GM23338 (cell line): ENCODE measurements at regions not wholly inside any gene's neighbourhood (a gene's known extent, or its start where the extent isn't known, plus 50 kb on each side); places are given as distances from the start of the nearest gene placed in this dataset.

Source experiments
- ATAC-seq: fragments of 200-7000 bp; cut with Tn5 transposase; 3 replicates; pipeline ENCODE4 v1.9.1; 2020
- DNase-seq: peaks from one replicate; pipeline ENCODE4 v3.0.0-alpha.2; 2015; ENCODE audit warnings: low spot score
- H2AFZ ChIP-seq: fragments of 200-600 bp; sonication (generic); 2 replicates; pipeline ENCODE4 v1.8.0; 2016; ENCODE audit warnings: antibody characterized with exemption, mild to moderate bottlenecking, moderate library complexity
- H3F3A ChIP-seq: fragments of 200-600 bp; sonication (generic); replicated peaks from 2 replicates; pipeline ENCODE4 v1.8.0; 2017; ENCODE audit warnings: antibody characterized with exemption, mixed run types, low read depth
- H3K27ac ChIP-seq: fragments of 200-600 bp; sonication (generic); 2 replicates; pipeline ENCODE4 v1.6.1; 2016; ENCODE audit warnings: low read depth
- H3K27me3 ChIP-seq: fragments of 200-600 bp; sonication (generic); 2 replicates; pipeline ENCODE4 v1.8.0; 2016; ENCODE audit warnings: mild to moderate bottlenecking, mixed run types, moderate library complexity; ENCODE audit not compliant: insufficient read depth
- H3K36me3 ChIP-seq: fragments of 200-600 bp; sonication (generic); 2 replicates; pipeline ENCODE4 v1.8.0; 2016; ENCODE audit warnings: mild to moderate bottlenecking; ENCODE audit not compliant: insufficient read depth
- H3K4me1 ChIP-seq: fragments of 200-600 bp; sonication (generic); 2 replicates; pipeline ENCODE4 v1.8.0; 2016; ENCODE audit warnings: mild to moderate bottlenecking, moderate library complexity; ENCODE audit not compliant: insufficient read depth
- H3K4me2 ChIP-seq: fragments of 200-600 bp; sonication (generic); 2 replicates; pipeline ENCODE4 v1.7.1; 2017; ENCODE audit warnings: mixed run types
- H3K4me3 ChIP-seq: fragments of 200-600 bp; sonication (generic); 2 replicates; pipeline ENCODE4 v1.6.1; 2016; ENCODE audit warnings: mixed run types
- H3K79me2 ChIP-seq: fragments of 200-600 bp; sonication (generic); replicated peaks from 2 replicates; pipeline ENCODE4 v1.8.0; 2017; ENCODE audit warnings: mild to moderate bottlenecking; ENCODE audit not compliant: insufficient read depth
- H3K9me2 ChIP-seq: fragments of 200-600 bp; sonication (generic); 2 replicates; pipeline ENCODE4 v1.8.0; 2017; ENCODE audit not compliant: insufficient read depth
- H4K20me1 ChIP-seq: fragments of 200-600 bp; sonication (generic); replicated peaks from 2 replicates; pipeline ENCODE4 v1.8.0; 2017; ENCODE audit warnings: mild to moderate bottlenecking; ENCODE audit not compliant: insufficient read depth
- H3K27ac Mint-ChIP-seq: 2 replicates; pipeline ENCODE4 v1.8.0; 2020; ENCODE audit warnings: inconsistent platforms, mild to moderate bottlenecking, moderate library complexity, mixed read lengths
- H3K27me3 Mint-ChIP-seq: 3 replicates; pipeline ENCODE4 v1.8.0; 2022; ENCODE audit warnings: low read depth, mild to moderate bottlenecking, moderate library complexity, mixed read lengths, inconsistent platforms; ENCODE audit not compliant: insufficient read depth, poor library complexity
- H3K36me3 Mint-ChIP-seq: 3 replicates; pipeline ENCODE4 v1.8.0; 2021; ENCODE audit warnings: low read depth, mild to moderate bottlenecking, inconsistent platforms, moderate library complexity, mixed read lengths
- H3K4me1 Mint-ChIP-seq: 3 replicates; pipeline ENCODE4 v1.8.0; 2020; ENCODE audit warnings: mild to moderate bottlenecking, inconsistent platforms, mixed read lengths
- H3K4me3 Mint-ChIP-seq: 3 replicates; pipeline ENCODE4 v1.8.0; 2021; ENCODE audit warnings: moderate library complexity, mild to moderate bottlenecking, inconsistent platforms, mixed read lengths
- H3K9me3 Mint-ChIP-seq: 3 replicates; pipeline ENCODE4 v1.8.0; 2020; ENCODE audit warnings: moderate library complexity, mild to moderate bottlenecking, inconsistent platforms, mixed read lengths
- JUNB ChIP-seq: IDR thresholded peaks from one replicate; pipeline ENCODE4 v1.6.1; 2016; ENCODE audit warnings: antibody characterized with exemption; ENCODE audit not compliant: unreplicated experiment
- NANOG ChIP-seq: IDR thresholded peaks from 2 replicates; pipeline ENCODE4 v1.6.1; 2016; ENCODE audit warnings: antibody characterized with exemption, borderline replicate concordance
- POLR2AphosphoS5 ChIP-seq: IDR thresholded peaks from 2 replicates; pipeline ENCODE4 v1.6.1; 2016; ENCODE audit warnings: antibody characterized with exemption, low read depth
- STAT1 ChIP-seq: IDR thresholded peaks from one replicate; pipeline ENCODE4 v1.6.1; 2016; ENCODE audit warnings: antibody characterized with exemption; ENCODE audit not compliant: unreplicated experiment
- ZNF114 ChIP-seq: fragments of 250-450 bp; sonication (Bioruptor Pico); IDR thresholded peaks from 2 replicates; pipeline ENCODE4 v1.5.0; 2020; ENCODE audit warnings: mild to moderate bottlenecking, moderate library complexity
- TF ChIP-seq, protein P1 (sequence below): IDR thresholded peaks from one replicate; pipeline ENCODE4 v1.6.1; 2018; ENCODE audit warnings: antibody characterized with exemption; ENCODE audit not compliant: unreplicated experiment
- TF ChIP-seq, protein P2 (sequence below): fragments of 250-450 bp; sonication (Bioruptor Pico); IDR thresholded peaks from 2 replicates; pipeline ENCODE4 v1.5.0; 2020; ENCODE audit warnings: mild to moderate bottlenecking, moderate library complexity

DNA sequence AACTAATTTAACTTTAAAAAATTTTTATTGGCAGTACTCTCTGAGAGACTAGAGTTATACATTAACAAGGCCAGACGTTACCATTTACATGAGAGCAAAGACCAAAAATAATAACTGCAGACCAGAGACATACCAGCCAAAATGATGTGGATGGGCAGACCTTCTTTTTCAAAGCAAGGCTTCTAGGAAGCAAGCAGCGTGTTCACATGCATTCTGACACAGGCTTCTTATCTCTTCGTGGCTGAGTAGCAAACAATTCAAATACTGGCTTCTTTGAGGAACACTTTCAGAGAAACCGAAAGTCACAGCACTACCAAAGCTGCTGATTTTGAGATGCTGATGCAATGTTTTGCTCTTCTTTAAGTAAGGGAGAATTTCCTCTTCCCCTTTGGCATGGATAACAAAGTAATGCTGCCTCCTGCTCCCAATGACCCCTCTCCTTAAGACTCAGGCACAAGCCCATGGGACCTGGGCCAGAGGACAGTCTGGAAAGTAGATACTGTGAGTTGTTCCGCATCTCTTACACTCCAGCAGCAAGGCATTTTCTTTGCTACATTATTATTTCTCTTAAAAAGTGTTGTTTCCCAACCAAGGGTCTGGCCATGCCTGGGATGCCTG, 181.9 kb downstream of the MREG start:
- no peaks in the 10 kb centered on the region for H3K9me3 Mint-ChIP-seq
- H3K36me3 Mint-ChIP-seq = no peaks in the 10 kb centered on the region
- no peaks in the 10 kb centered on the region for H3K27me3 Mint-ChIP-seq
- Histone ChIP-seq H3K27ac (no peak overlapping the region), H3K4me3 (no peak overlapping the region), H3K79me2 (no peaks in the 10 kb centered on the region), H2AFZ (peak overlapping the region; percentile 24; the same call in 1 of the 2 replicates), H3F3A (no peaks in the 10 kb centered on the region), H4K20me1 (no peaks in the 10 kb centered on the region), H3K4me1 (peaks cover 3% of the 10 kb centered on the region; the same call in 1 of the 2 replicates), H3K4me2 (no peak overlapping the region), H3K9me2 (no peaks in the 10 kb centered on the region), H3K36me3 (no peaks in the 10 kb centered on the region), H3K27me3 (no peaks in the 10 kb centered on the region)
- DNase-seq = no peak
- H3K4me3 Mint-ChIP-seq = no peak overlapping the region
- ATAC-seq = no peak
- peak overlapping the region; percentile 63; the same call in 1 of the 2 replicates for H3K27ac Mint-ChIP-seq
- H3K4me1 Mint-ChIP-seq = peaks cover 16% of the 10 kb centered on the region
- TF ChIP-seq, protein P1, sequence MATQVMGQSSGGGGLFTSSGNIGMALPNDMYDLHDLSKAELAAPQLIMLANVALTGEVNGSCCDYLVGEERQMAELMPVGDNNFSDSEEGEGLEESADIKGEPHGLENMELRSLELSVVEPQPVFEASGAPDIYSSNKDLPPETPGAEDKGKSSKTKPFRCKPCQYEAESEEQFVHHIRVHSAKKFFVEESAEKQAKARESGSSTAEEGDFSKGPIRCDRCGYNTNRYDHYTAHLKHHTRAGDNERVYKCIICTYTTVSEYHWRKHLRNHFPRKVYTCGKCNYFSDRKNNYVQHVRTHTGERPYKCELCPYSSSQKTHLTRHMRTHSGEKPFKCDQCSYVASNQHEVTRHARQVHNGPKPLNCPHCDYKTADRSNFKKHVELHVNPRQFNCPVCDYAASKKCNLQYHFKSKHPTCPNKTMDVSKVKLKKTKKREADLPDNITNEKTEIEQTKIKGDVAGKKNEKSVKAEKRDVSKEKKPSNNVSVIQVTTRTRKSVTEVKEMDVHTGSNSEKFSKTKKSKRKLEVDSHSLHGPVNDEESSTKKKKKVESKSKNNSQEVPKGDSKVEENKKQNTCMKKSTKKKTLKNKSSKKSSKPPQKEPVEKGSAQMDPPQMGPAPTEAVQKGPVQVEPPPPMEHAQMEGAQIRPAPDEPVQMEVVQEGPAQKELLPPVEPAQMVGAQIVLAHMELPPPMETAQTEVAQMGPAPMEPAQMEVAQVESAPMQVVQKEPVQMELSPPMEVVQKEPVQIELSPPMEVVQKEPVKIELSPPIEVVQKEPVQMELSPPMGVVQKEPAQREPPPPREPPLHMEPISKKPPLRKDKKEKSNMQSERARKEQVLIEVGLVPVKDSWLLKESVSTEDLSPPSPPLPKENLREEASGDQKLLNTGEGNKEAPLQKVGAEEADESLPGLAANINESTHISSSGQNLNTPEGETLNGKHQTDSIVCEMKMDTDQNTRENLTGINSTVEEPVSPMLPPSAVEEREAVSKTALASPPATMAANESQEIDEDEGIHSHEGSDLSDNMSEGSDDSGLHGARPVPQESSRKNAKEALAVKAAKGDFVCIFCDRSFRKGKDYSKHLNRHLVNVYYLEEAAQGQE = no peak
- TF ChIP-seq STAT1 = no peak
- TF ChIP-seq NANOG = no peak
- TF ChIP-seq POLR2AphosphoS5 = no peak
- TF ChIP-seq, protein P2, sequence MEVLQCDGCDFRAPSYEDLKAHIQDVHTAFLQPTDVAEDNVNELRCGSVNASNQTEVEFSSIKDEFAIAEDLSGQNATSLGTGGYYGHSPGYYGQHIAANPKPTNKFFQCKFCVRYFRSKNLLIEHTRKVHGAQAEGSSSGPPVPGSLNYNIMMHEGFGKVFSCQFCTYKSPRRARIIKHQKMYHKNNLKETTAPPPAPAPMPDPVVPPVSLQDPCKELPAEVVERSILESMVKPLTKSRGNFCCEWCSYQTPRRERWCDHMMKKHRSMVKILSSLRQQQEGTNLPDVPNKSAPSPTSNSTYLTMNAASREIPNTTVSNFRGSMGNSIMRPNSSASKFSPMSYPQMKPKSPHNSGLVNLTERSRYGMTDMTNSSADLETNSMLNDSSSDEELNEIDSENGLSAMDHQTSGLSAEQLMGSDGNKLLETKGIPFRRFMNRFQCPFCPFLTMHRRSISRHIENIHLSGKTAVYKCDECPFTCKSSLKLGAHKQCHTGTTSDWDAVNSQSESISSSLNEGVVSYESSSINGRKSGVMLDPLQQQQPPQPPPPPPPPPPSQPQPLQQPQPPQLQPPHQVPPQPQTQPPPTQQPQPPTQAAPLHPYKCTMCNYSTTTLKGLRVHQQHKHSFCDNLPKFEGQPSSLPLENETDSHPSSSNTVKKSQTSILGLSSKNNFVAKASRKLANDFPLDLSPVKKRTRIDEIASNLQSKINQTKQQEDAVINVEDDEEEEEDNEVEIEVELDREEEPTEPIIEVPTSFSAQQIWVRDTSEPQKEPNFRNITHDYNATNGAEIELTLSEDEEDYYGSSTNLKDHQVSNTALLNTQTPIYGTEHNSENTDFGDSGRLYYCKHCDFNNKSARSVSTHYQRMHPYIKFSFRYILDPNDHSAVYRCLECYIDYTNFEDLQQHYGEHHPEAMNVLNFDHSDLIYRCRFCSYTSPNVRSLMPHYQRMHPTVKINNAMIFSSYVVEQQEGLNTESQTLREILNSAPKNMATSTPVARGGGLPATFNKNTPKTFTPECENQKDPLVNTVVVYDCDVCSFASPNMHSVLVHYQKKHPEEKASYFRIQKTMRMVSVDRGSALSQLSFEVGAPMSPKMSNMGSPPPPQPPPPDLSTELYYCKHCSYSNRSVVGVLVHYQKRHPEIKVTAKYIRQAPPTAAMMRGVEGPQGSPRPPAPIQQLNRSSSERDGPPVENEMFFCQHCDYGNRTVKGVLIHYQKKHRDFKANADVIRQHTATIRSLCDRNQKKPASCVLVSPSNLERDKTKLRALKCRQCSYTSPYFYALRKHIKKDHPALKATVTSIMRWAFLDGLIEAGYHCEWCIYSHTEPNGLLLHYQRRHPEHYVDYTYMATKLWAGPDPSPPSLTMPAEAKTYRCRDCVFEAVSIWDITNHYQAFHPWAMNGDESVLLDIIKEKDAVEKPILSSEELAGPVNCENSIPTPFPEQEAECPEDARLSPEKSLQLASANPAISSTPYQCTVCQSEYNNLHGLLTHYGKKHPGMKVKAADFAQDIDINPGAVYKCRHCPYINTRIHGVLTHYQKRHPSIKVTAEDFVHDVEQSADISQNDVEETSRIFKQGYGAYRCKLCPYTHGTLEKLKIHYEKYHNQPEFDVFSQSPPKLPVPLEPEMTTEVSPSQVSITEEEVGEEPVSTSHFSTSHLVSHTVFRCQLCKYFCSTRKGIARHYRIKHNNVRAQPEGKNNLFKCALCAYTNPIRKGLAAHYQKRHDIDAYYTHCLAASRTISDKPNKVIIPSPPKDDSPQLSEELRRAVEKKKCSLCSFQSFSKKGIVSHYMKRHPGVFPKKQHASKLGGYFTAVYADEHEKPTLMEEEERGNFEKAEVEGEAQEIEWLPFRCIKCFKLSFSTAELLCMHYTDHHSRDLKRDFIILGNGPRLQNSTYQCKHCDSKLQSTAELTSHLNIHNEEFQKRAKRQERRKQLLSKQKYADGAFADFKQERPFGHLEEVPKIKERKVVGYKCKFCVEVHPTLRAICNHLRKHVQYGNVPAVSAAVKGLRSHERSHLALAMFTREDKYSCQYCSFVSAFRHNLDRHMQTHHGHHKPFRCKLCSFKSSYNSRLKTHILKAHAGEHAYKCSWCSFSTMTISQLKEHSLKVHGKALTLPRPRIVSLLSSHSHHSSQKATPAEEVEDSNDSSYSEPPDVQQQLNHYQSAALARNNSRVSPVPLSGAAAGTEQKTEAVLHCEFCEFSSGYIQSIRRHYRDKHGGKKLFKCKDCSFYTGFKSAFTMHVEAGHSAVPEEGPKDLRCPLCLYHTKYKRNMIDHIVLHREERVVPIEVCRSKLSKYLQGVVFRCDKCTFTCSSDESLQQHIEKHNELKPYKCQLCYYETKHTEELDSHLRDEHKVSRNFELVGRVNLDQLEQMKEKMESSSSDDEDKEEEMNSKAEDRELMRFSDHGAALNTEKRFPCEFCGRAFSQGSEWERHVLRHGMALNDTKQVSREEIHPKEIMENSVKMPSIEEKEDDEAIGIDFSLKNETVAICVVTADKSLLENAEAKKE (CRISPR knock-in tag) = no peak
- no peak for TF ChIP-seq JUNB
- TF ChIP-seq ZNF114 (CRISPR knock-in tag) = no peak
